ENCODE measurements at regions not wholly inside any gene's neighbourhood (a gene's known extent, or its start where the extent isn't known, plus 50 kb on each side); places are given as distances from the start of the nearest gene placed in this dataset.
A peak's percentile ranks its signal among the peaks of the same experiment; 100 is the strongest.

GRCh38 chr10:76666891-76667290 lies 970.7 kb downstream of the KCNMA1 start:
- DNase-seq (ENCODE audit: low read depth), result no peak

GRCh38 chr10:76665029-76665428 lies 972.6 kb downstream of the KCNMA1 start:
- DNase-seq (ENCODE audit: low read depth), result no peak

- no peak for DNase-seq (ENCODE audit: low read depth)
These were observed 980.1 kb downstream of the KCNMA1 start for GRCh38 chr10:76657337-76658012.

- no peak for DNase-seq (ENCODE audit: low read depth)
These were observed 986.5 kb downstream of the KCNMA1 start for GRCh38 chr10:76651154-76651553.

- peak; percentile 32 for DNase-seq (ENCODE audit: low read depth)
These were observed 987.9 kb downstream of the KCNMA1 start for GRCh38 chr10:76649723-76650127.

- DNase-seq (ENCODE audit: low read depth), result no peak
These were observed 988.4 kb downstream of the KCNMA1 start for GRCh38 chr10:76649254-76649653.

GRCh38 chr10:76647301-76647700 lies 990.3 kb downstream of the KCNMA1 start:
- DNase-seq (ENCODE audit: low read depth), result no peak

- no peak for DNase-seq (ENCODE audit: low read depth)
These were observed 992.3 kb downstream of the KCNMA1 start for GRCh38 chr10:76645341-76645740.

- no peak for DNase-seq (ENCODE audit: low read depth)
These were observed 993.1 kb downstream of the KCNMA1 start for GRCh38 chr10:76644476-76644875.

GRCh38 chr10:76643511-76643911 lies 994.1 kb downstream of the KCNMA1 start:
- DNase-seq (ENCODE audit: low read depth), result no peak

GRCh38 chr10:76642358-76642757 lies 995.2 kb downstream of the KCNMA1 start:
- no peak for DNase-seq (ENCODE audit: low read depth)

- no peak for DNase-seq (ENCODE audit: low read depth)
These were observed 996.4 kb downstream of the KCNMA1 start for GRCh38 chr10:76641215-76641614.

GRCh38 chr10:76640806-76641205 lies 996.8 kb downstream of the KCNMA1 start:
- DNase-seq (ENCODE audit: low read depth), result no peak

- peak; percentile 12 for DNase-seq (ENCODE audit: low read depth)
These were observed 1004.9 kb downstream of the KCNMA1 start for GRCh38 chr10:76632767-76633051.

GRCh38 chr10:76631884-76632766 lies 1005.5 kb downstream of the KCNMA1 start:
- peak; percentile 70 for DNase-seq (ENCODE audit: low read depth)

GRCh38 chr10:76631036-76631670 lies 1006.5 kb downstream of the KCNMA1 start:
- DNase-seq (ENCODE audit: low read depth), result no peak

GRCh38 chr10:76628801-76629200 lies 1008.8 kb downstream of the KCNMA1 start:
- no peak for DNase-seq (ENCODE audit: low read depth)

GRCh38 chr10:76626386-76626785 lies 1011.2 kb downstream of the KCNMA1 start:
- DNase-seq (ENCODE audit: low read depth), result no peak

- no peak for DNase-seq (ENCODE audit: low read depth)
These were observed 1013.1 kb downstream of the KCNMA1 start for GRCh38 chr10:76624470-76624869.

GRCh38 chr10:76621886-76622620 lies 1015.6 kb downstream of the KCNMA1 start:
- DNase-seq (ENCODE audit: low read depth), result peak; percentile 58

- no peak for DNase-seq (ENCODE audit: low read depth)
These were observed 1019.0 kb downstream of the KCNMA1 start for GRCh38 chr10:76618641-76619040.

GRCh38 chr10:76618171-76618570 lies 1019.4 kb downstream of the KCNMA1 start:
- DNase-seq (ENCODE audit: low read depth), result no peak
